ENCODE measurements at regions not wholly inside any gene's neighbourhood (a gene's known extent, or its start where the extent isn't known, plus 50 kb on each side); places are given as distances from the start of the nearest gene placed in this dataset.
"Not testable (repeated sequence)": the region's sequence is repeated elsewhere in the genome, so short reads cannot be mapped to it uniquely, and the experiment has no call there.

DNA sequence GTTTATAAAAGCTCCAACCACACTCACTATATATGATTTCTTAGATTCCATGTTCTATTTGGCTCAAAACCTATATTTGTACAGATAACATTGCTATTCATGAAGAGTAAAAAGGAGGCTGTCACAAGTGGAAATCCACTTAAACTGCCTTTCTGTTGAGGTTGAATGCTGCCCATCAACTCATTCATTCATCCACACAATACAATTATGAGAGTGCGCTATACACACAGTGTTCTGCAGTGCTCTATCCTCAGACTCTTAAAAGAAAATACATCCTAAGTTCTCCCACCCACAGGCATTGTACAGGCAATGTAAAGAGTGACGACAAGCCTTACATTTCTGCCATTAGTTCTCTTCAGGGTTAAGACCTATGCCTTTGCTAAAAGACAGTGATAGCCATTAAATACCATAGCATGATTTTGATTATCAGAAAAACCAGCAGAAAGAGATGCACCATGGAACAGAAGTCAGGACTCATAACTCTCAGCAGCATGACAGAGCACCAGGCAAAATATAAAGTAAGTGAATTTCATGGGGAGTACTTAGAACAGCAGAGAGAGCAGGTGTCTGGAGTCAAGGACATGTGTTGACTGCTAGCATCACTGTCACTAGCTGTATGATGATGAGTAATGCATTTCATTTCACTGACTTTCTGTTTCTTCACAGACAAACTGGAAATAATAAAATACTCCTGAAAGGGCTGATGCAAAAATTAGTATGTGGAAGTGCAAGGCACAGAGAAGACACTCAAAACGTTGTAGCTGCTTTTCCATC lies 218.0 kb downstream of the RBM26 start:
- Mint-ChIP-seq H3K27me3 (ENCODE audit: low read depth, poor library complexity) (peaks cover 4% of the 10 kb centered on the region), H3K9me3 (no peaks in the 10 kb centered on the region), H3K4me1 (no peaks in the 10 kb centered on the region), H3K27ac (no peak overlapping the region), H3K4me3 (no peak overlapping the region), H3K36me3 (ENCODE audit: low read depth) (no peaks in the 10 kb centered on the region)
- no peak for DNase-seq
- TF ChIP-seq, protein P1, sequence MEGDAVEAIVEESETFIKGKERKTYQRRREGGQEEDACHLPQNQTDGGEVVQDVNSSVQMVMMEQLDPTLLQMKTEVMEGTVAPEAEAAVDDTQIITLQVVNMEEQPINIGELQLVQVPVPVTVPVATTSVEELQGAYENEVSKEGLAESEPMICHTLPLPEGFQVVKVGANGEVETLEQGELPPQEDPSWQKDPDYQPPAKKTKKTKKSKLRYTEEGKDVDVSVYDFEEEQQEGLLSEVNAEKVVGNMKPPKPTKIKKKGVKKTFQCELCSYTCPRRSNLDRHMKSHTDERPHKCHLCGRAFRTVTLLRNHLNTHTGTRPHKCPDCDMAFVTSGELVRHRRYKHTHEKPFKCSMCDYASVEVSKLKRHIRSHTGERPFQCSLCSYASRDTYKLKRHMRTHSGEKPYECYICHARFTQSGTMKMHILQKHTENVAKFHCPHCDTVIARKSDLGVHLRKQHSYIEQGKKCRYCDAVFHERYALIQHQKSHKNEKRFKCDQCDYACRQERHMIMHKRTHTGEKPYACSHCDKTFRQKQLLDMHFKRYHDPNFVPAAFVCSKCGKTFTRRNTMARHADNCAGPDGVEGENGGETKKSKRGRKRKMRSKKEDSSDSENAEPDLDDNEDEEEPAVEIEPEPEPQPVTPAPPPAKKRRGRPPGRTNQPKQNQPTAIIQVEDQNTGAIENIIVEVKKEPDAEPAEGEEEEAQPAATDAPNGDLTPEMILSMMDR (IDR thresholded peaks at IDR 0.05), result no peak

DNA sequence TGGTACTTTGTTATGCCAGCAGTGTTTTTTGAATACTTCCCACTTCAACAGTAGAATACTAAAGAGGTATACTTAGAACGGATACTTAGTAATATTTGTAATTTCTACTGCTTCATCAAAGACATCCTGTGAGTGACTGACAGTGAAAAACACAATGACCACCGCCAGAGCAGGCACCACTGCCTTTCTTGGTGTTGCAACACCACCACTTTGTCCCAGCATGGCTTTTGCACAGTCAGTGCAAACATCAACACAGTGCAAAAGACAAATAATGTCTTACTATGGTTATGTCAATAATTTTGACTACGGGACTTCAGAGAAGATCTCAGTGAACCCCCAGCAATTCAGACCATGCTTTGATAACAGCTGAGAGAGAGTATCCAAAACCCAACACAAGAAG lies 220.5 kb downstream of the RBM26 start:
- H3K4me1 Mint-ChIP-seq, result no peaks in the 10 kb centered on the region
- H3K27ac Mint-ChIP-seq, result no peak overlapping the region
- TF ChIP-seq, protein P1 (IDR thresholded peaks at IDR 0.05), result no peak
- no peaks in the 10 kb centered on the region for H3K36me3 Mint-ChIP-seq (ENCODE audit: low read depth)
- no peak for DNase-seq
- no peaks in the 10 kb centered on the region for H3K9me3 Mint-ChIP-seq
- H3K27me3 Mint-ChIP-seq (ENCODE audit: low read depth, poor library complexity), result no peaks in the 10 kb centered on the region
- no peak overlapping the region for H3K4me3 Mint-ChIP-seq

DNA sequence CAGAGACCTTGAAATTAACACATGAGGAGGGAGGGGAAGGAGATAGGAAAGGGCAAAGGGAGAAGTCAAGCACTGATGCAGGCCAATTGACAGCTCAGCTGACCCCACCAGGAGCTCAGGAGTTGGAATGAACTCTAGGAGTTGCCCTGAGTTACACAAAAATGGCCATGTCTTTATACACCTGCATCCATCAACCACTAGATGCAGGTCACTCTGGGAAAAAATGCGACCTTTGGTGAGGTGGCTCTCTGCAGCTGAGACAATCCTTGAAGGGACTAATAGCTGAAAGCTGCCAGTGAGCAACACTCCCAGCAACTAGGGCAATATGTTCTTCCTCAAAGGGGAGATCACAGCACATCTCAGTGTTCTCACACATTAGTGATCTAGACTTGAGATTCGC lies 222.8 kb downstream of the RBM26 start:
- H3K36me3 Mint-ChIP-seq (ENCODE audit: low read depth), result no peaks in the 10 kb centered on the region
- TF ChIP-seq, protein P1 (IDR thresholded peaks at IDR 0.05), result no peak
- H3K27ac Mint-ChIP-seq, result no peak overlapping the region
- H3K9me3 Mint-ChIP-seq, result no peaks in the 10 kb centered on the region
- no peaks in the 10 kb centered on the region for H3K27me3 Mint-ChIP-seq (ENCODE audit: low read depth, poor library complexity)
- H3K4me3 Mint-ChIP-seq, result no peak overlapping the region
- no peaks in the 10 kb centered on the region for H3K4me1 Mint-ChIP-seq
- DNase-seq, result no peak

DNA sequence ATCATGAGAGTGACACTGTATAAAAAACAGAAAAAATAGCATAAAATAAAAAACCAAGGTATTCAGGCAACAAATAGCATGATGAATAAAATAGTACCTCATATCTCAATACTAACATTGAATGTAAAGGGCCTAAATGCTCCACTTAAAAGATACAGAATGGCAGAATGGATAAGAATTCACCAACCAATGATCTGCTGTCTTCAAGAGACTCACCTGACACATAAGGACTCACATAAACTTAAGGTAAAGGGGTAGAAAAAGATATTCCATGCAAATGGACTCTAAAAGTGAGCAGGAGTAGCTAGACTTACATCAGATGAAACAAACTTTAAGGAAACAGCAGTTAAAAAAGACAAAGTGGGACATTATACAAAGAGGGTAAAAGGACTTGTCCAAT lies 232.4 kb downstream of the RBM26 start:
- not testable (repeated sequence) for DNase-seq; H3K36me3 Mint-ChIP-seq (ENCODE audit: low read depth); H3K27me3 Mint-ChIP-seq (ENCODE audit: low read depth, poor library complexity); H3K4me1 Mint-ChIP-seq; H3K27ac Mint-ChIP-seq; H3K4me3 Mint-ChIP-seq
- H3K9me3 Mint-ChIP-seq, result peaks cover 40% of the 10 kb centered on the region

DNA sequence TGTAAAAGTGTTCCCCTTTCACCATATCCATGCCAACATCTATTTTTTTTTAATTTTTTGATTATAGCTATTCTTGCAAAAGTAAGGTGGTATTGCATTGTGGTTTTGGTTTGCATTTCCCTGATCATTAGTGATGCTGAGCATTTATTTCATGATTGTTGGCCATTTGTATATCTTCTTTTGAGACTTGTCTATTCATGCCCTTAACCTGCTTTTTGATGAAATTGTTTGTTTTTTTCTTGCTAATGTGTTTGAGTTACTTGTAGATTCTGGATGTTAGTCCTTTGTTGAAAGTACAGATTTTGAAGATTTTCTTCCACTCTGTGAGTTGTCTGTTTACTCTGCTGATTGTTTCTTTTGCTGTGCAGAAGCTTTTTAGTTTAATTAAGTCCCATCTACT lies 233.1 kb downstream of the RBM26 start:
- H3K9me3 Mint-ChIP-seq, result peaks cover 43% of the 10 kb centered on the region
- H3K4me1 Mint-ChIP-seq; H3K27ac Mint-ChIP-seq; H3K4me3 Mint-ChIP-seq; H3K27me3 Mint-ChIP-seq (ENCODE audit: low read depth, poor library complexity); H3K36me3 Mint-ChIP-seq (ENCODE audit: low read depth); DNase-seq: not testable (repeated sequence)

DNA sequence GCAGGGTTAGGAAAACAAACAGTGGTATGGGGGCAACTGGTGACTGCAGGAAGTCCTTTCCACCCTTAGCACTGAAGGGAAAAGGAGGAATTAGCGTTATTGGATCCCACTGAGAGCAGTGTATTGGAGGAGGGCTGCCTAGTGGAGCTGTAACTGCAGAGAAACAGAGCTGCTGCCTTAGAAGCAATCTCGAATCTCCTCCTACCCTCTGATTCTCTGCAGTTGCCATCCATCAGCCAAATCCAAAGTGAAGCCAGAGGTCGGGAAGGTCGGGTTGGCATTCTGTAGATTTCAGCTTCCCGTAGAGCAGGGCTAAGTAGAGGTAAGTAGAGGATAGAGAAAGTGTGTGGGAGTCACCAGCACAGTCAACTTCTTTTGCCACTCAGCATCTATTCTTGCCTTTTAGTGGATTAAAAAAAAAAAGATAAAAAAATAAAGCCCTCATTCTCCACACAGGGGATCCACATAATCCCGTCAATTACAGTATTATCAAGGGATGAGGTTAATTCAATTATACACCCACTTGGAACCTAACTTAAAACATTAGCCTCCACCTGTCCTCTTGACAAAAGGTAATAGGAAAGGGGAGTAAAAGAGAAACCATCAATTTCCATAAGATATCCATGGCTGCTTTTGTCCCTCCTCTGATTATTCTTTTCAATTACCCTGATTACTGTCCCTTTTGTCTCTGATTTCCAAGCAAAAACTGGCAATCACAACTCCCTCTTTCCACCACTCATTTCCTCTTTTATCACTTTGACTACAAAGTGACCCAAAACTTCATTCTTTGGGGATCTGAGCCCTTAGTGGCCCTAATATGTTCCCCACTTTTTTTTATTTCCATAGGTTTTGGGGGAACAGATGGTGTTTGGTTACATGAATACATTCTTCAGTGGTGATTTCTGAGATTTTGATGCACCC lies 234.7 kb downstream of the RBM26 start:
- H3K4me3 Mint-ChIP-seq, result no peak overlapping the region
- H3K4me1 Mint-ChIP-seq, result peaks cover 6% of the 10 kb centered on the region
- H3K9me3 Mint-ChIP-seq, result peaks cover 39% of the 10 kb centered on the region
- H3K36me3 Mint-ChIP-seq (ENCODE audit: low read depth), result peaks cover 4% of the 10 kb centered on the region
- TF ChIP-seq, protein P1 (IDR thresholded peaks at IDR 0.05), result no peak
- peaks cover 4% of the 10 kb centered on the region for H3K27me3 Mint-ChIP-seq (ENCODE audit: low read depth, poor library complexity)
- peak; percentile 2 for DNase-seq
- H3K27ac Mint-ChIP-seq, result peak overlapping the region; percentile 87

All from nephron progenitor cell (in vitro differentiated cells).